Fibroblast of peridontal ligament (primary cell): ENCODE measurements at regions not wholly inside any gene's neighbourhood (a gene's known extent, or its start where the extent isn't known, plus 50 kb on each side); places are given as distances from the start of the nearest gene placed in this dataset.
A peak's percentile ranks its signal among the peaks of the same experiment; 100 is the strongest.
"Not testable (repeated sequence)": the region's sequence is repeated elsewhere in the genome, so short reads cannot be mapped to it uniquely, and the experiment has no call there.

Experiments used
- DNase-seq: peaks from one replicate; pipeline ENCODE4 v3.0.0-alpha.2; 2010; ENCODE audit errors: extremely low read depth

DNA sequence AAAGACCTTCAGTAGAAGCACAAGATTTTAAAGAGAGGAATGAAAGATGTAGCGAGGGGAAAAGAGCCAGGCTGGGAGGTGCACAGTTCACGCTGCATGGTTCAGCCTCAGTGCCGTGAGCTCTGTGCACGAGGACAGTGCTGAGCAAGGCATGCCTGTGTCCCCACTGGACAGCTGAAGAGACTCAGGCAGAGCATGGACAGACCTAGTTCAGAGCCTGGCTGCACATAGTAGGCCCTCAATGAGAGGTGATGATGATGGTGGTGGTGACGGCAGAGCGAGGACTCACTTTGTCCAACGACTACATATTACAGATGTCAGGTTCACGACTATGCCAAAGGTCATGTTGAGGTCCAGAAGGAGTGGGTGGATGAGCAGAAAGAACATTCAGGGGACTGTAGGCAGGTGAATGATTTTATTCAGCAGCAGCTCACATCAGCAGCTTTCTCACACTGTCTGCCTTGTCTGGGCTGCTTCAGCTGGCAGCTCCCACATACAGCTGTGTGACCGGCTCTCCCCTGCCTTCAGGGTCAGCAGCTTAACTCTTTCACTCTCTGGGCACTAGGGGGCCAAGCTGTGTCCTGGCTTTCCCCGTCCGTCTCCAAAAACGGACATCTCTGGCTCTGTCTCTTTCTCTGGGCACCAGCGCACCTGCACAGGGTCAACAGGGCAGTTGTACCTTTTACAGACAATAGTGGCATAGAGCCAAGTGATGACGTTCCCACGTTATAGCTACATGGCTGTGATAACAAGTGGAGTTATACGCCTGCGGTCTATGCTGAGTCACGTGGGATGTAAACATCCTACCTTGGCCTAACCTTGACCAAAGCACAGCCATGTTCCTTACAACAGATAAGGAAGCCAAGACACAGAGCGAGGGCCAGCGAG, 83.4 kb upstream of the KCNK12 start:
- no peak for DNase-seq

DNA sequence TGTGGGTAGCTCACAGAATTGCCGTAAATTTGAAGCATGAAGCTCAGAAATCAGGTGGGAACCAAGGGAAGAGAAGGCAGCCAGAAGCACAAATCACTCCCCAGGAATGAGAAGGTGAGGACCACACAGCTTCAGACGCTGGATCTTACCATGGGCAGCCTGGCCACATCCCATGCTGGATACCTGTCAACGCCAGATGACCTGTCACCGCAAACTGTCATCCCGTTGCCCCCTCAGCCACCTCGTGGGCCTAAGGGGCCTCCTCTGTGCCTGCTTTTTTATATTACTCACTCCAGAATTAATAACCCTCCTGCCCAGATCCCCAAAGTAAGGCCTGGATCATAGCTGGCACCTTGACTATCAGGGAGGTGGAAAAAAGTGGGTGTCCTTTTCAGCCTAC, 82.3 kb upstream of the KCNK12 start:
- DNase-seq = no peak

DNA sequence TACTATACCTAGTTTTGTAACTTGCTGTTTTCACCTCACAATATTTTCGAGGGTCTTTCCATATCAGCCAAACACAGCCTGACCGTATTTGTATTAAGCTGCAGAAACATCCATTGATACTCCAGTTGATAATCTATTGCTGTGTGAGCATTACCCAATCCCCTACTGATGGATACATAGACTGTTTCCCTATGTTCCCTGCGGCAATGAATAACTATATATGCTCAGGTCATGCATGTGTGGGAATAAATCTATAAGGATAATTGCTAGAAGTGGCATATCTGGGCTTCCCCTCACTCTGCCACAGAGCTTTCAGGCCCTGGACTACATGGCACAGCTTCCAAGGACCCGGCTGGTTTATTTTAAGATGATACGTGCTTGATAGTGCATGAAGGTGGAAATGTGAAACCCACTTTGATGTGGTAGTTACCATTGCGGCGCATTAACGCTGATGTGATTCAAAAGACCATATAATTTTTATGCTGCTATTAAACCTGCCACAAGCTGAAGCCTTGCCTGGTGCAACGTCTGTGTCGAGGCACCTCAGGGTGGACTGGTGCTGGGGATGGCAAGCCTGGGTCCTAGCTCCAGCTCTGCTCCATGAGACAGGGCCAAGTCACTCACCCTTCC, 81.4 kb upstream of the KCNK12 start:
- no peak for DNase-seq

DNA sequence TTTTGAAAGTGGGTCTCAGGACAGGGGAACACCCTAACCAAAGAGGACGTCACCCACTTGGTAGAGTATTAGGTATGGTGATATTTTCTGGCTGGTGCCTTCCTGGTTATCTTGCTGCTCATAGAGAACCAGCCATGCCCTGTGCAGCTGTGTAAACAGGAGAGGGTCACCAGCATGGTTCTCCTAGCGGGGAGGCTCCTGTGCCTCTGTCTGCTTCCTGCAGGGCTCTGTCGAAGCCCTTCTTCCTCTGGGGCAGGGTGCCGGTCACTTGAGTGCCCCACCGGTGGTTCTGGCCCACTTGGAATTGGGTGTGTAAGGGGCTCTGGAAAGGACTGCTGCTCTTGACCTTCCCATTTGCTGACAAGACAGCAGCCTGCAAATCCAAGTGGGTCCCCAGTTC, 80.5 kb upstream of the KCNK12 start:
- no peak for DNase-seq

- no peak for DNase-seq
These were observed 79.3 kb upstream of the KCNK12 start for GRCh38 chr2:47650001-47650535.

GRCh38 chr2:47645246-47645645, 74.5 kb upstream of the KCNK12 start:
- no peak for DNase-seq

- no peak for DNase-seq
These were observed 73.6 kb upstream of the KCNK12 start for GRCh38 chr2:47644351-47644750.

DNA sequence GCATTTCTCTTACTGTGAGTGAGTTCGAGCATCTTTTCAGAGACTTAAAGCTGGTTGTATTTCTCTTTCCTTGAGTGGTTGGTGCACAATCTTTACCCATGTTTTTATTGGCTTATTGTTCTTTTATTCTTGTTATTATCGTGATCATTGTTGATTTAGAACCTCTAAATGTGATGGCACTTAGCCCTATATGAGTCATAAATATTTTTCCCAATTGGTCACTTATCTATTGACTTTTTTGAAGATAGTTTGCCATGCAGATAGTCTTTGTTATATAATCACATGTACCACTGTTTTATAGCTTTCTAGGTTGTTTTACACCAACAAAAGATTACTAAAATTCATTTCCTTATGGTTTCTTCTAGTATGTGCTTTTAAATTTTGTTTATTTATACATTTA, 70.6 kb upstream of the KCNK12 start:
- no peak for DNase-seq

DNA sequence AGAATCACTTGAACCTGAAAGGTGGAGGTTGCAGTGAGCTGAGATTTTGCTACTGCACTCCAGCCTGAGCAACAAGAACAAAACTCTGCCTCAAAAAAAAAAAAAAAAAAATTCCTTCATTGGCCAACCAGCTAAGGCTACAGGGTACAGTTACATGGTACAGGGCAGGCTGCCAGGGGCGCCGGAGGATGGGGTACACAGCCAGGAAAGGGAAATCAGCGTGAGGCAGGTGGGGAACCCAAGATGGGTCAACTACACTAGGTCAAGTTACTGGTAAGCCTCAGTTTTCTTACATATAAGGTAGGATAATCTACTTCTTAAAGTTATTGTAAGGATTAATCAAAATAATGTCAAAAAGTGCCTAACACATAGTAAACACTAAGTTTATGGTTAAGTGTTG, 69.6 kb upstream of the KCNK12 start:
- DNase-seq = no peak

DNA sequence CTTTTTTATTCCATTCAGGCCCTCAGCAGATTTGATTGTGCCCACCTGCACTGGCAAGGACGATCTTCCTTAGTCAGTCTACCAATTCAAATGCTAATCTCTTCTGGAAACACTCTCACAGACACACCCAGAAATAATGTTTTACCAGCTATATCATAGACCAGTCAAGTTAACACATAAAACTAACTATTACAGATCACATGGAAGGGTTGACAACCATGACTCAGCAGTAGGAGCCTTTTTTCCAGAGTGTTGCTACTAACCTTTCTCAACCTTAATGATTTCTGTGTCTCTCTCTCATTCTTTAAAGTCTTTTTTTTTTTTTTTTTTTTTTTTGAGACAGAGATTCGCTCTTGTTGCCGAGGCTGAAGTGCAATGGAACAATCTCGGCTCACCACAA, 68.7 kb upstream of the KCNK12 start:
- no peak for DNase-seq

DNA sequence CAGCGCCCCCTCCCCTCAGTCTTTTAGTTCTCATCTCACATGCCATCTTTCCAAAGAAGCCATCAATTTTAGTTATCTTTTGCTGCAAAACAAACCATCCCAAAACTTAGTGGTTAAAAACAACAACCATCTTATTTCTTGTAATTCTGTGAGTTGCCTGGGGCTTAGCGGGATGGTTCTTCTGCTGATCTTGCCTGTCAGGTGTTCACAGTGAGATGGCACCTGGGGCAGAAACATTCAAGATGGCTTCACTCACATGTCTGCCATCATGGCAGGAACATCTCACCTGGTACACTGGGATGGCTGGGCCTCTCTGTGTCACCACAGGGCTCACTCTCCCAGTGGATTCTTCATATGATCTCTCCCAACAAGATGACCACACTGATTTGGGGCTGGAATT, 67.6 kb upstream of the KCNK12 start:
- DNase-seq = no peak

- peak; percentile 3 for DNase-seq
These were observed 65.9 kb upstream of the KCNK12 start for GRCh38 chr2:47636596-47637264.

GRCh38 chr2:47636176-47636575, 65.4 kb upstream of the KCNK12 start:
- DNase-seq = no peak

GRCh38 chr2:47632754-47633153, 62.0 kb upstream of the KCNK12 start:
- DNase-seq = no peak

- DNase-seq = peak; percentile 18
These were observed 61.1 kb upstream of the KCNK12 start for GRCh38 chr2:47631792-47632398.

- no peak for DNase-seq
These were observed 60.5 kb upstream of the KCNK12 start for GRCh38 chr2:47631306-47631705.

DNA sequence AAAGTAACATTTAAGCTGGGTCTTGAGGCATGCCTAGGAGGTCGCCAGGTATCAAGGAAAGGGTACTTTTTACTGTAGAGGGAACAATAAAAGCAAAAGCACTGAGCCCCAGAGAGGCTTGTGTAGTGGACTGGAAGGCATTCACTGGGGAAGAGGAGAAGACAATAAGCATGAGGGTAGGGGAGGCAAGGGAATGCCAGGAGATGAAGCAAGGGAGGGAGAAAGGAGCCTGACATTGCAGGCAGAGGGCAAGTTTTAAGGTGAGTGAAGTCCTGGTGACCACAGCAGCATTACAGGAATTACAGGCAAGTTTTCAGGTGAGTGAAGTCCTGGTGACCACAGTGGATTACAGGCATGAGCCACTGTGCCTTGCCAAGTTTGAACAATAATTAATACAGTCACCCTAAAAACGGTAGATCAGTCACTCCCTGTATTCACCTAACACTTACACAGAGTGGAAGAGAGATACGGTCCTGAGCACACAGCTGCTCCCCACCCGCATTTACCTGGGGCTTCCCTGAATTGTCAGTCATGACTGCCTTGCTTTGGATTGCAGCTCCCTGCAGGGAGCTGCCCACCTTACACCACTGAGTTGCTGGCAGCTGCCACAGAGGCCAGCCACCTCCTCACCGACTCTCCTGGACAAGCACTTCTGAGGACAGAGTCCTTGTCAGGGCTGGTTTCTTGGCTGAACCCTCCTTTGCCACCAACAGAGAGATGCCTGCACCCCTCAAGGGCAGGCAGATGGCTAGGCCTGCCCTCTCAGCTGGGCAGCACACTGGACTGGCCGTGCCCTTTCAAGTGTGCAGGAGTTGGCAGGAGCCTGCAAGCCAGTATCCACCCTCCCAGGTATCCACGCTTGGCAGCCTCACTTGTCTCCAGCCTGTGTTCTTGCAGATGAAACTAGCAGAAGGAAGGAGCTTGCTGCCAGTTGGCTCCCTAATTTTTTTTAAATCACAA, 59.0 kb upstream of the KCNK12 start:
- DNase-seq = no peak

- no peak for DNase-seq
These were observed 58.1 kb upstream of the KCNK12 start for GRCh38 chr2:47628904-47629303.

DNA sequence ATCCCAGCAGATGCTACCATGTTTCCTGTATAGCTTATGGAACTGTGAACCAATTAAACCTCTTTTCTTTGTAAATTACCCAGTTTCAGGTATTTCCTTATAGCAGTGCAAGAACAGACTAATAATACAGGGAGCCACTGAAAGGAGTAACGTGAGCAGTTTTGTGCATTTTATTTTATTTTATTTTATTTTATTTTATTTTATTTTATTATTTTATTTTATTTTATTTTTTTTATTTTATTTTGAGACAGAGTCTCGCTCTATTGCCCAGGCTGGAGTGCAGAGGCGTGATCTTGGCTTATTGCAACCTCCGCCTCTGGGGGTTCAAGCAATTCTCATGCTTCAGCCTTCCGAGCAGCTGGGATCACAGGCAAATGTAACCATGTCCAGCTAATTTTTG, 55.9 kb upstream of the KCNK12 start:
- no peak for DNase-seq

- DNase-seq = not testable (repeated sequence)
These were observed 52.4 kb upstream of the KCNK12 start for GRCh38 chr2:47623140-47623539.
